WTC11 (cell line): ENCODE measurements at regions not wholly inside any gene's neighbourhood (a gene's known extent, or its start where the extent isn't known, plus 50 kb on each side); places are given as distances from the start of the nearest gene placed in this dataset.

ENCODE experiments used
- ATAC-seq: fragments of 200-7000 bp; cut with Tn5 transposase; 2 replicates; pipeline ENCODE4 v1.10.0; 2021; ENCODE audit warnings: mild to moderate bottlenecking, moderate library complexity
- CTCF ChIA-PET: fragments of 300-600 bp; sonication (Branson Sonifier 250); formaldehyde crosslinking; loops from one replicate; lab custom pipeline; 2021; ENCODE audit warnings: antibody characterized with exemption; lab: Charles Lee
- POLR2A ChIA-PET: fragments of 350-600 bp; sonication (Branson Sonifier 250); formaldehyde crosslinking; loops from one replicate; lab custom pipeline; 2021; ENCODE audit warnings: antibody characterized with exemption; lab: Charles Lee
- DNase-seq: peaks from one replicate; pipeline ENCODE4 v3.0.0; 2021; ENCODE audit warnings: low spot score
- H3K27ac Mint-ChIP-seq: 2 replicates; pipeline ENCODE4 v1.8.0; 2021; ENCODE audit warnings: mixed read lengths
- H3K27me3 Mint-ChIP-seq: 2 replicates; pipeline ENCODE4 v1.8.0; 2021; ENCODE audit warnings: low read depth, mild to moderate bottlenecking, moderate library complexity, mixed read lengths
- H3K36me3 Mint-ChIP-seq: 2 replicates; pipeline ENCODE4 v1.8.0; 2021; ENCODE audit warnings: mixed read lengths
- H3K4me1 Mint-ChIP-seq: 2 replicates; pipeline ENCODE4 v1.8.0; 2022; ENCODE audit warnings: mixed read lengths
- H3K4me3 Mint-ChIP-seq: 2 replicates; pipeline ENCODE4 v1.8.0; 2021; ENCODE audit warnings: mild to moderate bottlenecking, moderate library complexity, mixed read lengths
- H3K9me3 Mint-ChIP-seq: 2 replicates; pipeline ENCODE4 v1.8.0; 2021; ENCODE audit warnings: mixed read lengths
- ARID4B ChIP-seq: sonication (generic); formaldehyde crosslinking; IDR thresholded peaks from 2 replicates; pipeline ENCODE4 v1.8.0; 2023; ENCODE audit warnings: missing genetic modification reagents, mild to moderate bottlenecking, borderline replicate concordance
- CREM ChIP-seq: sonication (generic); formaldehyde crosslinking; IDR thresholded peaks from 2 replicates; pipeline ENCODE4 v1.8.1; 2022; ENCODE audit warnings: mild to moderate bottlenecking, missing genetic modification reagents, moderate library complexity
- E2F5 ChIP-seq: sonication (generic); formaldehyde crosslinking; IDR thresholded peaks from 2 replicates; pipeline ENCODE4 v1.8.1; 2022; ENCODE audit warnings: mild to moderate bottlenecking, moderate library complexity, missing genetic modification reagents
- ELF4 ChIP-seq: sonication (generic); formaldehyde crosslinking; IDR thresholded peaks from 2 replicates; pipeline ENCODE4 v1.8.1; 2022; ENCODE audit warnings: low read depth, mild to moderate bottlenecking, moderate library complexity, missing genetic modification reagents
- NR2C2 ChIP-seq: sonication (generic); formaldehyde crosslinking; IDR thresholded peaks from 2 replicates; pipeline ENCODE4 v1.8.0; 2022; ENCODE audit warnings: mild to moderate bottlenecking, missing genetic modification reagents
- PRDM15 ChIP-seq: sonication (generic); formaldehyde crosslinking; IDR thresholded peaks from 2 replicates; pipeline ENCODE4 v1.8.0; 2022; ENCODE audit warnings: missing genetic modification reagents
- ZNF121 ChIP-seq: sonication (generic); formaldehyde crosslinking; IDR thresholded peaks from 2 replicates; pipeline ENCODE4 v1.8.0; 2023; ENCODE audit warnings: missing genetic modification reagents
- ZNF232 ChIP-seq: sonication (generic); formaldehyde crosslinking; IDR thresholded peaks from 2 replicates; pipeline ENCODE4 v1.8.0; 2022; ENCODE audit warnings: mild to moderate bottlenecking, missing genetic modification reagents
- ZNF423 ChIP-seq: fragments of 250-450 bp; sonication (Bioruptor Pico); IDR thresholded peaks from 2 replicates; pipeline ENCODE4 v2.1.2; 2022; ENCODE audit warnings: mild to moderate bottlenecking, moderate library complexity
- ZSCAN18 ChIP-seq: fragments of 250-450 bp; sonication (Bioruptor Pico); IDR thresholded peaks from 2 replicates; pipeline ENCODE4 v2.1.2; 2022; ENCODE audit warnings: mild to moderate bottlenecking, moderate library complexity

DNA sequence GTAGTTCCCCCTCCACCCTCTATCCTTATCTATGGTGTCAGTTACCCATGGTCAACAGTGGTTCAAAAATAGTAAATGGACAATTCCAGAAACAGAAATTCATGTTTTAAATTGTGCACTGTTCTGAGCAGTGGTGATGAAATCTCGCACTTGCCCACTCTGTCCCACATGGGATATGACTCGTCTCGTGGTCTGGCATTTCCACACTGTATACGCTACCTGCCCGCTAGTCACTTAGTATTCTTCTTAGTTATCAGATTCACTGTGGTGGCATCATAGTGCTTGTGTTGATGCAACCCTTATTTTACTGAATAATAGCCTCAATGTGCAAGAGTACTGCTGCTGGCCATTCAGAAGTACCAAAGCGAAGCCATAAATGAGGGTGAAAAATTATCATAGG lies 507.0 kb downstream of the SNAPC1 start (continued):
- TF ChIP-seq E2F5 (no peak), ZNF121 (CRISPR knock-in tag) (no peak), ELF4 (no peak), ZNF423 (CRISPR knock-in tag) (no peak), ARID4B (no peak)
- TF ChIP-seq, all 79 proteins: peak for 0

DNA sequence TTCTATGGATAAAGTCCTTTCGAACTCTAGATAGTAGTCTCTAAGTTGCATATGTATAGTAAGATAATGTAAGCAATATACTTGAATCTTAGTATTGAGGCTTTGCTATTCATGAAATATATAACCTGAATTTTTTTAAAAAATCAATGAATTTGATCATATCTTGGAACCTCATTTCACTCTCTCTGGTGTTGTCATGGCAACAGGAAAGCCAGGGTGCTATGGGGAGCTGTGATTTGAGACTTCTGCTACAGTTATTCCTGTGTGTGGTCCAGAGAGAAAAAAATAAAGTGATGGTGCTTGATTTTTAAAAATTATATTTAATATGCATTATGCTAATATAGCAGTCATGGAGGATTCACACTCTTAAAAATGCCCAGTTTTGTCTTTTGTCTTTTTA lies 508.0 kb downstream of the SNAPC1 start:
- H3K4me1 Mint-ChIP-seq, result no peaks in the 10 kb centered on the region
- no peaks in the 10 kb centered on the region for H3K27me3 Mint-ChIP-seq
- H3K9me3 Mint-ChIP-seq, result peaks cover 3% of the 10 kb centered on the region; the same call in 1 of the 2 replicates
- H3K27ac Mint-ChIP-seq, result no peak overlapping the region
- no peaks in the 10 kb centered on the region for H3K36me3 Mint-ChIP-seq
- DNase-seq, result no peak
- CTCF ChIA-PET, result no interaction called here
- no peak for TF ChIP-seq ZNF232 (CRISPR knock-in tag)
- TF ChIP-seq, all 79 proteins: peak for 0
- no peak overlapping the region for H3K4me3 Mint-ChIP-seq
- POLR2A ChIA-PET, result no interaction called here
- ATAC-seq, result no peak

GRCh38 chr14:62280366-62280765 lies 518.1 kb downstream of the SNAPC1 start:
- CTCF ChIA-PET, result no interaction called here
- POLR2A ChIA-PET, result no interaction called here
- no peaks in the 10 kb centered on the region for H3K4me1 Mint-ChIP-seq
- TF ChIP-seq NR2C2 (CRISPR knock-in tag) (no peak), ELF4 (no peak), CREM (CRISPR knock-in tag) (no peak), ZSCAN18 (CRISPR knock-in tag) (no peak)
- TF ChIP-seq, all 79 proteins: peak for 0
- ATAC-seq, result no peak
- no peaks in the 10 kb centered on the region for H3K27me3 Mint-ChIP-seq
- peaks cover 6% of the 10 kb centered on the region; the same call in 1 of the 2 replicates for H3K9me3 Mint-ChIP-seq
- no peak overlapping the region for H3K4me3 Mint-ChIP-seq
- no peaks in the 10 kb centered on the region for H3K36me3 Mint-ChIP-seq
- DNase-seq, result no peak
- no peak overlapping the region for H3K27ac Mint-ChIP-seq

DNA sequence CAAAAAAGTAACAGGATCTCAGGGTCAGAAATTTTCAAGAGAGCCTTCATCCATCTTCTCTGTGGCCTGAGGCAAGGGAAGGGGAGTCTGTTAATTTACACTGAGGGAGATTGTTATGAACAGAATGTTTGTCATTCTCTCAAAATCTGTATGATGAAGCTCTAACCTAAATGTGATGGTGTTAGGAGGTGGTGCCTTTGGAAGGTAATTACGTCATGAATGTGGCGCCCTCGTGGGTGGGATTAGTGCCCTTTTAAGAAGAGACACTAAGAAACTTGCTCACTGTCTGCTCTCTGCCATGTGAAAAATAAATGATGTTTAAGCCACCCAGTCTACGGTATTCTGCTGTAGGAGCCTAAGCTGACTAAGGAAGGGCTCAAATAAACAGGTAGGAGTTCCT lies 521.6 kb downstream of the SNAPC1 start:
- CTCF ChIA-PET, result no interaction called here
- H3K36me3 Mint-ChIP-seq, result no peaks in the 10 kb centered on the region
- no peaks in the 10 kb centered on the region for H3K27me3 Mint-ChIP-seq
- peaks cover 10% of the 10 kb centered on the region for H3K9me3 Mint-ChIP-seq
- ATAC-seq (no peak), DNase-seq (no peak)
- POLR2A ChIA-PET, result no interaction called here
- TF ChIP-seq PRDM15 (CRISPR knock-in tag), result no peak
- H3K4me3 Mint-ChIP-seq, result no peak overlapping the region
- H3K4me1 Mint-ChIP-seq, result no peaks in the 10 kb centered on the region
- H3K27ac Mint-ChIP-seq, result no peak overlapping the region
